Bronchial epithelial cell (primary cell): ENCODE measurements at regions not wholly inside any gene's neighbourhood (a gene's known extent, or its start where the extent isn't known, plus 50 kb on each side); places are given as distances from the start of the nearest gene placed in this dataset.
A peak's percentile ranks its signal among the peaks of the same experiment; 100 is the strongest.

Source experiments
- DNase-seq: peaks from one replicate; pipeline ENCODE4 v3.0.0-alpha.2; 2010; ENCODE audit warnings: low read depth
- FAIRE-seq: peaks from 2 replicates; lab custom pipeline; 2011; peaks lifted over from hg19 to GRCh38; lab: Jason Lieb, UNC
- H3K27me3 ChIP-seq: 2 replicates; pipeline ENCODE4 v1.5.1; 2011; ENCODE audit warnings: low read length; ENCODE audit not compliant: control insufficient read depth, insufficient read depth
- H3K36me3 ChIP-seq: 2 replicates; pipeline ENCODE4 v1.5.1; 2011; ENCODE audit warnings: low read length; ENCODE audit not compliant: control insufficient read depth, insufficient read depth
- H3K4me3 ChIP-seq: 2 replicates; pipeline ENCODE4 v1.5.1; 2011; ENCODE audit warnings: mild to moderate bottlenecking, low read depth, low read length, control low read depth
- TF ChIP-seq, protein P1 (sequence below): IDR thresholded peaks from 2 replicates; pipeline ENCODE4 v1.5.1; 2011; ENCODE audit warnings: mild to moderate bottlenecking, moderate library complexity, low read length, control low read depth, inconsistent platforms; ENCODE audit not compliant: insufficient read depth, severe bottlenecking

DNA sequence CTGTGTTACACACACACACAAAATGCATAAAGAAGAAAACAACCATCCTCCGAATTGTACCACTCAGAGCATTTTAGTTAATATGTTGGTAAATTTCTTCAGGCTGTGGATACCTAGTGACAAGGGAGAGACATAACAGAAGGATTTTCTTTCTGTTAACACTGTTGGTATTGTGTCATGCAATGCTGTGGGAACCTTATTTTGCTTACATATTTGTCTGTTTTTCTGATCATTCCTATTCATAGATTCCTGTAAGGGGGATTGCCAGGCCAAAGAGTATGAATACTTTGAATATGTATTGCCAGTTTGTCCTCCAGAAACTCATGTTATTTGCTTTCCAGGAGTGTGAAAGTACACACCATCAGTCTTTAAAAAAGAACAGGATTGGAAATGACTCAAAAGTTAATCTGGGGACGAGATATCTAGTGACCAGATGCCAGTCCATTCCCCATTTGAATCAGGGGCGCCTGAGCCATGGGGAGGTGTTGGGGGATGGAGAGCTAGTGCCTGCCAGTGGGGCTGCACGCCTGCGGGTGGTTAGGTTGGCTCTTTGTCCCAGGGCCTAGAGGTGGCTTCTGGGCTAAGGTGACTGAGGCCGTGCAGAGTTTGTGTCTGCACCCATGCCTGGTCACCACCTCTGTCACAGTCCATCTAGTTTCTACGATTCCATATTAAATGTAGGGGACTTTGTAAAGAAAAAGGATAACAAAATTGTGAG, 142.0 kb downstream of the PTPN20 start:
- no peak for DNase-seq
- Histone ChIP-seq H3K27me3 (no peaks in the 10 kb centered on the region), H3K4me3 (no peak overlapping the region), H3K36me3 (no peaks in the 10 kb centered on the region)
- FAIRE-seq: no peak
- TF ChIP-seq, protein P1, sequence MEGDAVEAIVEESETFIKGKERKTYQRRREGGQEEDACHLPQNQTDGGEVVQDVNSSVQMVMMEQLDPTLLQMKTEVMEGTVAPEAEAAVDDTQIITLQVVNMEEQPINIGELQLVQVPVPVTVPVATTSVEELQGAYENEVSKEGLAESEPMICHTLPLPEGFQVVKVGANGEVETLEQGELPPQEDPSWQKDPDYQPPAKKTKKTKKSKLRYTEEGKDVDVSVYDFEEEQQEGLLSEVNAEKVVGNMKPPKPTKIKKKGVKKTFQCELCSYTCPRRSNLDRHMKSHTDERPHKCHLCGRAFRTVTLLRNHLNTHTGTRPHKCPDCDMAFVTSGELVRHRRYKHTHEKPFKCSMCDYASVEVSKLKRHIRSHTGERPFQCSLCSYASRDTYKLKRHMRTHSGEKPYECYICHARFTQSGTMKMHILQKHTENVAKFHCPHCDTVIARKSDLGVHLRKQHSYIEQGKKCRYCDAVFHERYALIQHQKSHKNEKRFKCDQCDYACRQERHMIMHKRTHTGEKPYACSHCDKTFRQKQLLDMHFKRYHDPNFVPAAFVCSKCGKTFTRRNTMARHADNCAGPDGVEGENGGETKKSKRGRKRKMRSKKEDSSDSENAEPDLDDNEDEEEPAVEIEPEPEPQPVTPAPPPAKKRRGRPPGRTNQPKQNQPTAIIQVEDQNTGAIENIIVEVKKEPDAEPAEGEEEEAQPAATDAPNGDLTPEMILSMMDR: no peak

DNA sequence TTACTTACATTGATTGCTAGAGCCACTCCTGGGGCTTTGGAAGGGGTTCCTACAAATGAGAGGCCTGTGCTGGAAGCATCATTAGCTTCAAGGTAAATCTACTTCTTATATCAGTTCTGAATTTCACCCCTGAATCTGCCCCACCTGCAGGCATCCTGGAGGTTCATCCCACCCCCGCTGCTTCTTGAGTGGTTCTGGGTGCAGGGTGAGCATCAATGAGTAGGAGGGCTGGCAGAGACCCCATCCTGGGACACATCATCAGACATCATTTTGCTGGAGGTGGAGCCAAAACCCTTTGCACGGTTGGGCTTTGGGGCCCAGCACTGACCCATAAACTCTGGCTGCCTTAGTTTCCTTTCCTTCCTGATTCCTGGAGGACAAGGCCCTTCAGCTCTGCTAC, 143.7 kb downstream of the PTPN20 start:
- FAIRE-seq (no peak), DNase-seq (no peak)
- H3K36me3 ChIP-seq: no peaks in the 10 kb centered on the region
- no peak overlapping the region for H3K4me3 ChIP-seq
- TF ChIP-seq, protein P1: no peak
- no peaks in the 10 kb centered on the region for H3K27me3 ChIP-seq

DNA sequence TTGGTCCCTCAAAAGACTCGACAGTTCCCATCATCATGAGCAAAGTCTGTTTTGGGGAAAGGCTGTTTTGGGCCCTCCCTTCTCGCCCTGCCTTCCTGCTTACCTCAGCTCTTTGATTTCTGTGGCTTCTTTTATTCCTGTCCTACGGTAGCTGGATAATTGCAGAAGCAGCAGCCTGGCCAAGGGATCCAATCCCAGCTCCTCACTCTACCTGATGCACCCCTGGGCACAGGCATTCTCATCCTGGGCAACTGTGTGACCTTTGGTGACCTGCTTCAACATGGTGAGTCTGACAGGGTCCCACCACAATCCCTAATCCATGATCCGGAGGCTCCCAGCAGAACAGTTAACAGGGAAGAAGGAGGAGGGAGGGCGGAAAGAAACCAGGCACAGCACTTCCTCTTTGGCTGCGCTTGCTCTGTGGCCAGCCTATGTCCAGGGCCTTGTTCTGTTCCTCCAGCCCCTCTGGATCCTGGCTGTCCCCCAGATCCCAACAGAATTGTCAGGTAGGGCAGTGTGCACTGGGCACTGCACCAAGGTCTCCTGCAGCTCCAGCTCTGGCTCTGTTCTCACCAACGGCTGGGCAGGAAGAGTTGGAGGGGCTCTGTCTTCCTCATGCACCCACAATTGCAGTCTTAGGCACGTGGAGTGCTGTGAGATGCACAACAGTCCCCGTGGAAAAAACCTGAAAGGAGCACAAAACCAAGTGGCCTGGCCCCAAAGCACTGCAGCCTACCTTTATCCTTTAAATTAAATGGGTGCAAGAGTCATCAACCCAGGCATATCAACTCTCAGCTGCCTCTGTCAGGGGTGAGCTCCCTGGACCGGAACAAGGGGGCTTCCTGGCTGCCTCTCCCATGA, 144.4 kb downstream of the PTPN20 start:
- Histone ChIP-seq H3K36me3 (no peaks in the 10 kb centered on the region), H3K4me3 (no peak overlapping the region), H3K27me3 (no peaks in the 10 kb centered on the region)
- no peak for DNase-seq
- peak; percentile 95 for FAIRE-seq
- TF ChIP-seq, protein P1: no peak

DNA sequence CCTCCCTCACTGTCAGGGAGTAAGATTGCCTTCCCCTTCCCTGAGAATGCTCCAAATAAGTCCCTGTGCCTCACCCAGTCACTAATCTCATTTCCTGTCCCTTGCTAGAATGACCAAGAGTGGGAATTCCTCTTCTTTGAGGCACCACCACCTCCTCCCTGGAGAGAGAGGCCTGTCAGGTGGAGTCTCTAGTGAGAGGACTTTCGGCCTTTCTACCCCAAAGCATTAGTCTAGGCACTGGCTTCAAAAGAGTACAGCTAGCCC, 145.0 kb downstream of the PTPN20 start:
- Histone ChIP-seq H3K27me3 (no peaks in the 10 kb centered on the region), H3K36me3 (no peaks in the 10 kb centered on the region), H3K4me3 (no peak overlapping the region)
- no peak for DNase-seq
- no peak for FAIRE-seq
- TF ChIP-seq, protein P1: no peak

DNA sequence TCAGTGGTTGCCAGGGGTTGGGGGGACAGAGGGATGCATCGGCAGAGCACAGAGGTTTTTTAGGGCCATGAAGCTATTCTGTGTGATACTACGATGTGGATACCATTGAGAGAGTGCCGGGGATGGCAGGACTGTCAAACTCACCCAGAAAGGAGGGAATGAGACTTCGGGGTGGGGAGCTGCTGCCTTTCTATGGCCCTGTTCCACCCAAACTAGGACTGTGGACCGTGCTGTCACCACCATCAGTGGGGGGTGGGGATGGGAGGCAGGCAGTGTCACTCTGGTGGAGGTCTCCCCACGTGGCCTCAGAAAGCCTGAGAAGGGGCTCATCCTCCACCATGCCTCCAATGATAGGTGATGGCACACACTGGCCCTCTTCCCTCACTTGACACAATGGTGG, 146.2 kb downstream of the PTPN20 start:
- no peak for FAIRE-seq
- no peaks in the 10 kb centered on the region for H3K36me3 ChIP-seq
- TF ChIP-seq, protein P1: no peak
- no peak for DNase-seq
- no peak overlapping the region for H3K4me3 ChIP-seq
- no peaks in the 10 kb centered on the region for H3K27me3 ChIP-seq
